ENCODE measurements at regions not wholly inside any gene's neighbourhood (a gene's known extent, or its start where the extent isn't known, plus 50 kb on each side); places are given as distances from the start of the nearest gene placed in this dataset.
"Not testable (repeated sequence)": the region's sequence is repeated elsewhere in the genome, so short reads cannot be mapped to it uniquely, and the experiment has no call there.

GRCh38 chr14:87253791-87254190, 739.2 kb downstream of the GALC start:
- TF ChIP-seq EP300 (conservative IDR thresholded peaks at IDR 0.05; ENCODE audit: poor library complexity, severe bottlenecking); RAD21 (conservative IDR thresholded peaks at IDR 0.05); EZH2 (IDR thresholded peaks at IDR 0.05; ENCODE audit: borderline replicate concordance, insufficient read depth, low read length, poor library complexity, severe bottlenecking); POLR2AphosphoS5 (IDR thresholded peaks at IDR 0.05): not testable (repeated sequence)
- TF ChIP-seq, protein P1, sequence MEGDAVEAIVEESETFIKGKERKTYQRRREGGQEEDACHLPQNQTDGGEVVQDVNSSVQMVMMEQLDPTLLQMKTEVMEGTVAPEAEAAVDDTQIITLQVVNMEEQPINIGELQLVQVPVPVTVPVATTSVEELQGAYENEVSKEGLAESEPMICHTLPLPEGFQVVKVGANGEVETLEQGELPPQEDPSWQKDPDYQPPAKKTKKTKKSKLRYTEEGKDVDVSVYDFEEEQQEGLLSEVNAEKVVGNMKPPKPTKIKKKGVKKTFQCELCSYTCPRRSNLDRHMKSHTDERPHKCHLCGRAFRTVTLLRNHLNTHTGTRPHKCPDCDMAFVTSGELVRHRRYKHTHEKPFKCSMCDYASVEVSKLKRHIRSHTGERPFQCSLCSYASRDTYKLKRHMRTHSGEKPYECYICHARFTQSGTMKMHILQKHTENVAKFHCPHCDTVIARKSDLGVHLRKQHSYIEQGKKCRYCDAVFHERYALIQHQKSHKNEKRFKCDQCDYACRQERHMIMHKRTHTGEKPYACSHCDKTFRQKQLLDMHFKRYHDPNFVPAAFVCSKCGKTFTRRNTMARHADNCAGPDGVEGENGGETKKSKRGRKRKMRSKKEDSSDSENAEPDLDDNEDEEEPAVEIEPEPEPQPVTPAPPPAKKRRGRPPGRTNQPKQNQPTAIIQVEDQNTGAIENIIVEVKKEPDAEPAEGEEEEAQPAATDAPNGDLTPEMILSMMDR (IDR thresholded peaks at IDR 0.05; ENCODE audit: poor library complexity, severe bottlenecking), result not testable (repeated sequence)
